HFF-Myc (cell line): ENCODE measurements at regions not wholly inside any gene's neighbourhood (a gene's known extent, or its start where the extent isn't known, plus 50 kb on each side); places are given as distances from the start of the nearest gene placed in this dataset.

Experiments
- DNase-seq: peaks from one replicate; pipeline ENCODE4 v3.0.0-alpha.2; 2011; ENCODE audit warnings: low read depth; ENCODE audit errors: extremely low read depth
- H3K4me3 ChIP-seq: replicated peaks from 2 replicates; pipeline ENCODE4 v1.5.1; 2011; ENCODE audit warnings: low read depth, mild to moderate bottlenecking, control low read depth, low read length
- TF ChIP-seq, protein P1 (sequence below): IDR thresholded peaks from 2 replicates; pipeline ENCODE4 v1.5.1; 2012; ENCODE audit warnings: mild to moderate bottlenecking, low read depth, low read length, control low read depth; ENCODE audit errors: missing control alignments

GRCh38 chr1:87201768-87202167, 126.9 kb upstream of the LMO4 start:
- no peak for DNase-seq
- TF ChIP-seq, protein P1, sequence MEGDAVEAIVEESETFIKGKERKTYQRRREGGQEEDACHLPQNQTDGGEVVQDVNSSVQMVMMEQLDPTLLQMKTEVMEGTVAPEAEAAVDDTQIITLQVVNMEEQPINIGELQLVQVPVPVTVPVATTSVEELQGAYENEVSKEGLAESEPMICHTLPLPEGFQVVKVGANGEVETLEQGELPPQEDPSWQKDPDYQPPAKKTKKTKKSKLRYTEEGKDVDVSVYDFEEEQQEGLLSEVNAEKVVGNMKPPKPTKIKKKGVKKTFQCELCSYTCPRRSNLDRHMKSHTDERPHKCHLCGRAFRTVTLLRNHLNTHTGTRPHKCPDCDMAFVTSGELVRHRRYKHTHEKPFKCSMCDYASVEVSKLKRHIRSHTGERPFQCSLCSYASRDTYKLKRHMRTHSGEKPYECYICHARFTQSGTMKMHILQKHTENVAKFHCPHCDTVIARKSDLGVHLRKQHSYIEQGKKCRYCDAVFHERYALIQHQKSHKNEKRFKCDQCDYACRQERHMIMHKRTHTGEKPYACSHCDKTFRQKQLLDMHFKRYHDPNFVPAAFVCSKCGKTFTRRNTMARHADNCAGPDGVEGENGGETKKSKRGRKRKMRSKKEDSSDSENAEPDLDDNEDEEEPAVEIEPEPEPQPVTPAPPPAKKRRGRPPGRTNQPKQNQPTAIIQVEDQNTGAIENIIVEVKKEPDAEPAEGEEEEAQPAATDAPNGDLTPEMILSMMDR = no peak
- H3K4me3 ChIP-seq = no peak overlapping the region

DNA sequence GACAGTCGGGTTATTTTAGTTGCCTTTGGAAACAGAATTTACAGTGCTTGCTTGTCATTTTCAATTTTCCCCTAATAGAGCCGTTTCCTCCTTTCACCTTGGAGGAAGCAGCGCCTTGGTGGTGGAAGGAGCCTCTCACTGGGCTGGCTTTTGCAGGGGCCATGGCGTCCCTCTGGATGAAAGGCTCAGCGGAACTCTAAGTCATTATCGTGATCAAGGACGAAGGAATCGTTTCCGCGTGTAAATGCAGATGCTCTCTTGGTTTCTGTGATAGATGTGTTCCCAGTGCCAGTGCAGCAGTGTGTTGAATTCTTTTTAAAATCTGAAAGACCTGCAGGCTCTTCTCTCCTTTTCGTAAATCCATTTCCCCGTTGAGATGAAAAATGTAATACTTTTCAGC, 126.2 kb upstream of the LMO4 start:
- no peak overlapping the region for H3K4me3 ChIP-seq
- DNase-seq = no peak
- TF ChIP-seq, protein P1 = no peak

GRCh38 chr1:87202922-87203655, 125.6 kb upstream of the LMO4 start:
- TF ChIP-seq, protein P1 = no peak
- no peak for DNase-seq
- no peak overlapping the region for H3K4me3 ChIP-seq

DNA sequence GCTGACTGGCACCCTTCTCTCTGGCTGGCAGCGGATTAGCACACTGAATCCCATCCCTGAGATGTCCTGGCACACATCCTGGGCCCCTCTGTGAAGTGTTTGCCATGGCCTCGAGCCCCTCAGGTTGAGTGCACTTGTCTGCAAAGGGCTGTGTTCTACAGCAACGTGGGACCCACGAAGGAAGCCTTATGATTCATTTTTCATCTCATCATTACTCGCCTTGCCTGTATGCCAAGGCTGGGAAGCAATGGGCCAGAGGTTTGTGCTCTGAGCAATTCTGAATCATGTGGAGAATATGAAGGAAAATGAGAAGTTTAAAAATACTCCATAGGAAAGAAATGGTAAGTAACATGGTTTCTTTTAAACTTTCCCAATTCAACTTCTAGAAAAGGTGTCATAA, 124.8 kb upstream of the LMO4 start:
- H3K4me3 ChIP-seq = no peak overlapping the region
- TF ChIP-seq, protein P1 = no peak
- DNase-seq = no peak

DNA sequence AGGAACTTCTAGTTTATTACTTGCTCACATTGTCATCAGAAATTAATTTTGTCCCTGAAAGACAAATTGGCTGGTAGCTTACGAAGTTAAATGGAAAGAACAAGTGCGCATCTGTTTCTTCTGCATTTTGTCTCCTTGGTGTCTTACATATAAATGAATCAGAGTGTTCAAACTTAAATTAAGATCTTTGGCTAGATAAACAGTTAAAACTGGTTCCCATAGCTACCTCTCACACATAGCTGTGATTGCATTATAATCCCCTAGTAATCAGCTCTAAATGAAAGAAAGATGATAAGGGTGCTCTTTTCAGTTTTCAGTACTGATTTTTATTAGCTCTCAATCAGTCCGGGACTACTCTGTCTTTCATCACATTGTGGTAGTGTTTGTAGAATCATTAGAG, 124.2 kb upstream of the LMO4 start:
- DNase-seq = no peak
- TF ChIP-seq, protein P1 = no peak
- H3K4me3 ChIP-seq = no peak overlapping the region

- H3K4me3 ChIP-seq = no peak overlapping the region
- DNase-seq = no peak
- TF ChIP-seq, protein P1 = no peak
These were observed 123.8 kb upstream of the LMO4 start for GRCh38 chr1:87204921-87205320.
